Astrocyte (in vitro differentiated cells and primary cell): ENCODE measurements at regions not wholly inside any gene's neighbourhood (a gene's known extent, or its start where the extent isn't known, plus 50 kb on each side); places are given as distances from the start of the nearest gene placed in this dataset.

ENCODE experiments used
- CTCF ChIP-seq: IDR thresholded peaks from 2 replicates; pipeline ENCODE4 v1.5.1; 2011; ENCODE audit warnings: low read depth, mild to moderate bottlenecking, inconsistent platforms, low read length, moderate library complexity; ENCODE audit not compliant: insufficient read depth
- EZH2 ChIP-seq: IDR thresholded peaks from 2 replicates; pipeline ENCODE4 v1.6.1; 2012; ENCODE audit warnings: mild to moderate bottlenecking, low read length, inconsistent platforms; ENCODE audit not compliant: insufficient read depth

- TF ChIP-seq CTCF (no peak), EZH2 (no peak)
Observed at GRCh38 chr15:69663982-69664381, 211.4 kb downstream of the RPLP1 start.
